T1000 (cell line): ENCODE measurements at regions not wholly inside any gene's neighbourhood (a gene's known extent, or its start where the extent isn't known, plus 50 kb on each side); places are given as distances from the start of the nearest gene placed in this dataset.
"Not testable (repeated sequence)": the region's sequence is repeated elsewhere in the genome, so short reads cannot be mapped to it uniquely, and the experiment has no call there.

ENCODE experiments used
- DNase-seq: peaks from one replicate; lab custom pipeline; 2025; ENCODE audit warnings: mixed read lengths; lab: John Stamatoyannopoulos, UW

DNA sequence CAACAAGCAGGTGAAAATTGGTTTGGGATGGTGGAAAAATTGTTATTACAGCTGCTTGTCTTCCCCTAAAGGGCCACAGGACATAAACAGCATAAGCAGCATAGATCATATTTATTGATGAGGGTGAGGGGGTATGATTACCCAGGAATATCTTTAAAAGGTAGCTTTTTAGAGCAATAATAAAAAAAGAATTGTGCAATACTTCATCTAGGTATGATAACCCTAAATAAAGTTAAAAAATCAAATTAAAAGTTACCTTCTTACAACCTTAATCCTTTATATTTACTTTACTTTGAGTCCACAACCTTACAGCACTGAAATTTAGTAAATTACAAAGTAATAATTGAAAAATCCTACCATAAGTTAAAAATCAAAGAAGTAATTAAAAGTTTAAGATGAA is 653.3 kb upstream of the RGS18 start:
- no peak for DNase-seq

DNA sequence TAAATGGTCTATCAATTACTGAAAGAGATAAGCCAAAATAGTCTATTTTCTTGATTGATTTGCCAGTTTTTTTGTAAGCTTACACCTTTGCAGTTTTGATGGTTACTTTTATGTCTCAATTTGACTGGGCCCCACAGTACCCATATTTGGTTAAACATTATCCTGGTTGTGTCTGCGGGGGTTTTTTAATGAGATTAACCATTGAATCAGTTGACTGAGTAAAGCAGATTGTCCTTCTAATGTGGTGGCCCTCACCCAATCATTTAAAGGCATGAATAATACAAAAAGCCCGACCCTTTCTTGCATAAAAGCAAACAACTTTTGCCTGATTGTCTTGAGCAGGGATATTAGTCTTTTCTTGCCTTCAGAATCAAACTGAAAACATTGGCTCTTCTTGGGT is 650.0 kb upstream of the RGS18 start:
- DNase-seq, result no peak

DNA sequence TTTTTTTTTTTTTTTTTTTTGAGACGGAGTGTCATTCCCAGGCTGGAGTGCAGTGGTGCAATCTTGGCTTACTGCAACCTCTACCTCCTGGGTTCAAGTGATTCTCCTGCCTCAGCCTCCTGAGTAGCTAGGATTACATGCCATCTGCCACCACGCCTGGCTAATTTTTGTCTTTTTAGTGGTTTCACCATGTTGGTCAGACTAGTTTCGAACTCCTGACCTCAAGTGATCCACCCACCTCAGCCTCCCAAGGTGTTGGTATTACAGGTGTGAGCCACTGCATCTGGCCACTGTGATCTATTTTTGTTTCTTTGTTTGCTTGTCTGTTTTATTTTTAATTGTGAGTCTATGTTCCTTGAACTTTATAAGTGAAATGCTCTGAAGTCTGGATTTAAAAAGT is 646.8 kb upstream of the RGS18 start:
- DNase-seq, result not testable (repeated sequence)

- DNase-seq, result no peak
Observed at GRCh38 chr1:191517826-191518225, 640.4 kb upstream of the RGS18 start.

- DNase-seq, result no peak
Observed at GRCh38 chr1:191519519-191519918, 638.7 kb upstream of the RGS18 start.

DNA sequence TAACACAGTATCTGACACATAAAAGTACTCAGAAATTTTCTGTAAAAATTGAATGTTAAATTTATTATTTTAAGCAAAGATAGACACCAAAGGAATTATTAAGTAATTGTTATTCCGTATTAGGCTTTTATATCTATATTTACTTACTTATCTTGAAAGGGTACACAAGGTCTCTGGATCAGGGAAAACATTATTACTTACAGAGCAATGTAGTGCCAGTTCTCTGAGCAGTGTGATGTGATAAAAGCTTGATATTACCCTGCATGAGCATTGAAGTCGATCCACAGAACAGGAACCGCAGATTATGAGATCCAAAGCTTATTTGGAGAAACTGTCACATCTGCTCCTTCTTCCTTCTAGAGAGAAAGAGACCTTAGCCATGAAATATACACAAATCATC is 637.9 kb upstream of the RGS18 start:
- no peak for DNase-seq

DNA sequence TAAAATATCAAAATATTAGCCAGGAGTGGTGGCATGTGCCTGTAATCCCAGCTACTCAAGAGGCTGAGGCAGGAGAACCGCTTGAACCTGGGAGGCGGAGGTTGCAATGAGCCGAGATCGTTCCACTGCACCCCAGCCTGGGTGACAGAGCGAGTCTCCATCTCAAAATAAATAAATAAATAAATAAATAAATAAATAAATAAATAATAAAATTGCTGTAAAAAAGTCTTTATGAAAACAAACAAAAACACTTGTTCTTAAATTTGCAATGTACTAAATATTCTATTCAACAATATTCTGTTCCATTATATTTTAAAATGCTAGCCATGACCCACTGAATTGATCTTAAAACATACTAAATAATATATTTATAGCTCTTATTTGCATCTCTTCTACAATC is 632.3 kb upstream of the RGS18 start:
- DNase-seq, result not testable (repeated sequence)

GRCh38 chr1:191528275-191528674 is 630.0 kb upstream of the RGS18 start:
- DNase-seq, result no peak

DNA sequence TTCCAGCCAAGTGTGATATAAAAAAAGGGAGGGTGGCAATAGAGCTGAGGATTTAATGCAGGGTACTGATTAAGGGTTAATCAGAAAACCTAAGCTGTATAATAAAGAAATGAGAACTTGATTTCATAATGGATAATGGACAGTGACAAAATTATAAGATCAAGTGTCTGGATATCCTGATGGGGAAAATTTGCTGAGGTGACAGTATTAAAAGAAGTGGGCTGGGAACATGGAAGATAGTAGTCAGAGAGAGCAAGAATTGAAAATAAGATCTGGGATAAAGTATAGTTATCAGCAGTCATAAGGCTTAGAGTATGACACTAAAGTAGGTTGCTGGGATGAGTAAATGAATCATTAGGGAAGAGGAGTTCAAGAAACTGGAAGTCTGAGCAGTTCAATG is 627.3 kb upstream of the RGS18 start:
- no peak for DNase-seq

DNA sequence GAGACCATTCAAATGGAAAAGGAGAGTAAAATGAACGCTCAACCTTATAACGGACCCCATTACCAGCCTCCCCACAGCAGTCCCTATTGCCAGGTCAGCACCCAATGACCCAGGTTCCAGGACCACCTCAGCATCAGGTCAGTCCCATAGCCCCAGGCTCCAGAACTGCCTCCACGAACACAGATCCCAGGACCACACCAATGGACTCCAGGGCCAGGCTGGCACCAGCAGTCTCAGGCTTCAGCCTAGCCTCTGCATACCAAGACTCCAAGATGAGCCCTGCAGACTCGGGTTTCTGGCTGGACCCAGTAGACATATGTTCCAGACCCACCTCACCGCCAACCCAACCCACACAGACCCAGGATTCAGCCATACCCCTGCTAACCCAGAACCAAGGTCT is 625.0 kb upstream of the RGS18 start:
- DNase-seq, result no peak

DNA sequence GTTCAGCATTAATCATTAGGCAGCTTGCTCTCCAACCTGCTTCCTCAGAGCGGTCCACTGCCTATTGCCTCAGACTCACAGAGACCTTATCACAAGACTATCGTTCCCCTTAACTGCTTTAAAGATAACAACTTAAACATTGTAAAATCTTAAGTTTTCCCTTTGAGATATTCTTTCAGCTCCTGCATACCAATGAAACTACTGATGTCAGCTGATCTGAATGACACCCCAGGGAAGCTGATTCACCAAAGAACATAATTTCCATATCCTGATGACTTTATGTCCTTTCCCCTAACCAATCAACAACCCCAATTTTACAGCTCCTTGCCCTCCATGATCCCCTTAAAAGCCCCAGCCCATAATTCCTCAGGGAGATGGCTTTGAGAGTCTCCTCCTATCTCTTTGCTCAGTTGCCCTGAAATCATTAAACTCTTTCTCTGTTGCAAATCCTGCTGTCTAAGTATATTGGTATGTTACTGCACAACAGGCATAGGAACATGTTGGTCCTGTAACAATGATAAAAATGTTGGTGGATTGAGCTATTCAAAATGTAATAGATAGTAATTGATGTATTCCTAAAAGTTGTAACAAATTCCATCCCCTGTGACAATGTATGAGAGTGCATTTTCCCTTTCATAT is 621.4 kb upstream of the RGS18 start:
- DNase-seq, result peak; percentile 46

- DNase-seq, result no peak
Observed at GRCh38 chr1:191541758-191542157, 616.5 kb upstream of the RGS18 start.

DNA sequence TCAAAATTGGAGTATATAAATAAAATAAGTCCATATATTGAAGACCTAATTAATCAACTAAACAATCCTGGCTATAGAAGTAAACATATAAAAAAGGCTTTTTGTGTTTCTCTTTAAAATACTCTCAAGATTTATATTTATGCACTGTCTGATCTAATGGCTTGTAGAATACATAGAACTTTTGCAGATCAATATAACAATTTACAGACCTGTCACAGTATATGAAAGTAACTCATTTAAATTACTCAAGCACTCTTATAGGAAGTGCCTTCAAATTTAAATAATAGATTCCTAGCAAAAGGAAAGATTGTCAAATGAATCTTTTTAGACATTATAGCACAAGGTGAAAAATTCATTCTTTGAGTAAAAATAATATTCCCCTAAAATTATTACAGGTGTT is 615.8 kb upstream of the RGS18 start:
- no peak for DNase-seq

DNA sequence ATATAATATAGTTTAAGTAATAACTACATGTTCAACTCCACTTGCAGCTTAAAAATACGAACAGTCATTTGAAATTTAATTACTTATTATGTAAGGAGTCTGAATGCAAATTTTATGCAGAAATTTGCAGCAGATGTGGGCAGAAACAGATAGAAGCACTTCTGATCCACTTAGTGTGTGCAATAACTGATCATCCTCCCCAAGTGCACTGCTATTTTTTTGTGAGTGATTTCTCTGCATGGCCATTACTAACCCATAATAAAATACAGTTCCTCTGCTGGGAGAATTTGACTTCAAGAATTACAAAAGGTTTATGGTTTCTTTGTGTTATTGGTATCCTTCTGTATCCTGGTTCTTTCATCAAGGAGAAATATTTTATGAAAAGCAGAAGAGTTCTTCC is 611.5 kb upstream of the RGS18 start:
- no peak for DNase-seq

DNA sequence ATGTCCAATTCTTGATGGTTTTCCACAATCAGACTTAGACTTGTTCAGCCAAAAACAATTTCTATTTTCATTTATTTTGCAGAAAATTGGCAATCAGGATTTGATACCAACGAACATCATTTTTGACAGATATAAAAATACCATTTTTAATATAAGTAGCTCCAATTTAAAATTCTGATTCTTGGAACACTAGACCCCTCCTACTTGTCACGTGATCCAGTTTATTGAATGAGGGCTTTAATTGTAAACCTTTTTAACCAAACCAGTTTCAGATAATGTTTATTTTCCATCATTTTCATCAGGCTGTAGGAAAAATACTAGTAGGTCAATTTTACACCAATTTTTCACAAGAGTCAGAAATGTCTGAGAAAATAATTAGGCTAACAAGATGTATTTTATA is 607.2 kb upstream of the RGS18 start:
- no peak for DNase-seq

DNA sequence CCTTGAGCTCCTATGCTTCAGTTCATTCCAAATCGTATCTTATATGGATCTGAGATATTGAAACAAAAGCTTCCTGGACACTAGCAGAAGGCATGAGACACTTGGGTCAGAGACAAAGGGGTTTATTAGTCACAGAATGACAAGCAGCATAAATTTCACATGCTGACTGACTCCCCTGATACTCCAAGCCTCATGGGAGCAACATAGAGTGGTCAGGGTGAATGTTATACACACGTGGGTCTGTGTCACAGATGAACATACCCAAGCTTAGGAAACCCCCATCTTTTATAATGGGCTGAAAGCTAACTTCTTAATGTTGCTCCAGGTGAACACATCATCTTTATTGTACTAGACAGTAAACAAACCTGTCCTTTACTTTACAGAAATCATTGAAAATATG is 599.9 kb upstream of the RGS18 start:
- peak; percentile 12 for DNase-seq

DNA sequence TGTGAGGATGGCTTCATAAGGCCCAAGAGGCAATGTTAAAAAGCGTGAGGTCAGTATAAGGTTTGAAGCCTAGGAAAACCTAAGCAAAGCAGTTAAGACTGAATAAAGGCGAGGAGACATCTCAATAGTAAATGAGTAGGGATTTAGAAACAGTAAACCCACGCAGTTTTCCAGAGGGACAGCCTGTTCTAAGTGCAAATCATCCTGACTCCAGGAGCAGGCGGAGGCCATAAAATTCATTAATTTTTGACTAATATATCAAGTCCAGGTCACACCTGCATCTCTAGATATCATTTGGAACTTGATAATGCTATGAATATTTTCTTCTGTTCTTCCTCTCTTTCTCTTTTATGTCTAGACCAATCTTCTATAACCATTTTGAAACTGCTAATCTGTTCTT is 597.0 kb upstream of the RGS18 start:
- no peak for DNase-seq

DNA sequence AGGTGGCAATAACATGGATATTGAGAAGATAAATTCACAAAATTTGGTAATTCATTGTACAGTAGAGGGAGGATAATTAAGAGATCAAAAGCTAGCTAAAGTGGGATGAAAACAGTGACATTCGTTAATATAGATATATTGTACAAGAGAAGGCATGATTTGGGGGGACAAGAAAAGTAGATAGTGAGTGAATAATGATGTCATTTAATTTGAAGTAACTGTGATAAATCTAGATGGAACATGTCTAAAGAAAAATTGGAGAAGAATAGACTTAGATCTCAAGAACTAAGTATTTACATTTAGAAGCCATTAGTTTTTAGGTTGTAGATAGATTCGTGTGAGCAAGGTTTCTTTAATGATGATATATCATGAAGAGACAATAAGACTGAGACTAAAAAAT is 594.0 kb upstream of the RGS18 start:
- no peak for DNase-seq

- no peak for DNase-seq
Observed at GRCh38 chr1:191572479-191572878, 585.8 kb upstream of the RGS18 start.

GRCh38 chr1:191575180-191575579 is 583.1 kb upstream of the RGS18 start:
- no peak for DNase-seq

DNA sequence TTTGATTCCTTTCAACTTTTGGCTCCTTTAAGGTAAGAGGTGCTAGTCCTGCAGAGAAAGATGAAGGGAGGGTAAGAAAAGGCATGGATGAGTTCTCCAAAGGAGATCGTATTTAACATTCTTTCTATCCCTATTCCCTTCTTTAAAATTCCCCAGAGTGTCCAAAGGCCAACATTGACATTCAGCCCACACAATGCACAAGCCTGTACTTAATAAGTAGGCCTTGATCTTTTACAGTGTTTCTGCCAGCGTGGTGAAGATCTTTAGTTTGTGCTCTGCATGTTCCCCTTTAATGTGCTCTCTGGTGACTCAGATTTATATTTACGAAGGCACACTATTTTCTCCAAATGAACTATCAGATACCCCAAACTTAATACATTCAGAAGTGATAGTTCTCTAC is 582.5 kb upstream of the RGS18 start:
- DNase-seq, result no peak

DNA sequence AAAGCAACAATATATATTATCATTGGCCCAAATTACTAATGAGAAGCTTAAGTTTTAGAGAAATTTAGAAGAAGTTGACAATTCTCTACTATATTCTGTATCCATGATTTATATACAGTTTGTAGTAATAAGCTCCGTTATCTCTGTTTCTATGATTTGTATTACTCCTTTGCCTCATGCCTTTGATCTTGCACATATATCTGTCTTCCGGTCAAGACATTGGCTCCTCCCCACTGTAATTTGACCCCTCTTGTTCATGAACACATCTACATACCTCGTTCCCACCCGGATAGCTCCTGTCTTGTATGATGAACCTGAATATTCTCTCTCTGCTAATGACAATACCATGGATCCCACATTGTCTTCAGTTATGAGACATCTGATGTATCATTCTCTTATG is 581.0 kb upstream of the RGS18 start:
- no peak for DNase-seq

DNA sequence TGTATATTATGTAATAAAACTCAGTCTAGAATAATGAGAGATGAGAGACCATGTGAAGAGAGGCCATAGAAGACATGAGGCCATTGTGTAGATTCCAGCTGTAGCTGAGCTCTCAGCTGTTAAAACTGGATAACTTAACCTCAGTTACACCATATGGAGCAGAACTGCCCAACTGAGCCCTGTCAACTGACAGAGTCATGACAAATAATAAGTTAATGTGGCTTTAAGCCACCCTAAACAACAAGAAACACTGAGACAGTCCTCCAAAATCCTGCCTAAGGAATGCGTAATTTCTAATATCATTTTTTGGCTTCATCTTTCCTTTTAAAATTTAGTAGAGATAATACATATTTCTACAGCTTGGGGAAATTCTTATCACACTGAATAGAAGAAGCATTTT is 580.0 kb upstream of the RGS18 start:
- no peak for DNase-seq

GRCh38 chr1:191579019-191579418 is 579.2 kb upstream of the RGS18 start:
- DNase-seq, result no peak

DNA sequence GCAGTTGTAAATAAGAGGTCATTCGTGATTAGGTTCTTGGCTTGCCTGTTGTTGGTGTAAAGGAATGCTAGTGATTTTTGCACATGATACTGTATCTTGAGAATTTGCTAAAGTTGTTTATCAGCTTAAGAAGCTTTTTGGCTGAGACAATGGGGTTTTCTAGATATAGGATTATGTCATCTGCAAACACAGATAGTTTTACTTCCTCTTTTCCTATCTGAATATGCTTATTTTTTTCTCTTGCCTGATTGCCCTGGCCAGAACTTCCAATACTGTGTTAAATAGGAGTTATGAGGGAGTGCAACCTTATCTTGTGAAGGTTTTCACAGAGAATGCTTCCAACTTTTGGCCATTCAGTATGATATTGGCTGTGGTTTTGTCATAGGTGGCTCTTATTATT is 576.1 kb upstream of the RGS18 start:
- DNase-seq, result no peak
